GM18505 (cell line): ENCODE measurements at regions not wholly inside any gene's neighbourhood (a gene's known extent, or its start where the extent isn't known, plus 50 kb on each side); places are given as distances from the start of the nearest gene placed in this dataset.
"Not testable (repeated sequence)": the region's sequence is repeated elsewhere in the genome, so short reads cannot be mapped to it uniquely, and the experiment has no call there.

ENCODE experiments used
- ATAC-seq: cut with Tn5 transposase; IDR thresholded peaks from one replicate; pipeline ENCODE4 v1.9.1; 2021; ENCODE audit not compliant: unreplicated experiment
- POLR2A ChIP-seq: IDR thresholded peaks from 4 replicates; pipeline ENCODE4 v1.6.1; 2011; ENCODE audit warnings: borderline replicate concordance; ENCODE audit not compliant: insufficient read depth, insufficient read length; ENCODE audit errors: extremely low read depth

GRCh38 chr15:20355256-20355868 is 186.2 kb downstream of the GOLGA6L6 start:
- ATAC-seq: no peak
- TF ChIP-seq POLR2A: no peak

GRCh38 chr15:20354884-20355223 is 186.7 kb downstream of the GOLGA6L6 start:
- ATAC-seq: not testable (repeated sequence)

- TF ChIP-seq POLR2A: no peak
- ATAC-seq: no peak
Observed at GRCh38 chr15:20353966-20354883, 187.4 kb downstream of the GOLGA6L6 start.

- no peak for TF ChIP-seq POLR2A
- no peak for ATAC-seq
Observed at GRCh38 chr15:20352241-20353200, 189.1 kb downstream of the GOLGA6L6 start.

GRCh38 chr15:20351448-20351971 is 190.1 kb downstream of the GOLGA6L6 start:
- ATAC-seq: no peak
- no peak for TF ChIP-seq POLR2A

- no peak for TF ChIP-seq POLR2A
- ATAC-seq: no peak
Observed at GRCh38 chr15:20349774-20350498, 191.7 kb downstream of the GOLGA6L6 start.

GRCh38 chr15:20348900-20349773 is 192.5 kb downstream of the GOLGA6L6 start:
- no peak for ATAC-seq
- no peak for TF ChIP-seq POLR2A

GRCh38 chr15:20348291-20348899 is 193.2 kb downstream of the GOLGA6L6 start:
- no peak for ATAC-seq
- no peak for TF ChIP-seq POLR2A

GRCh38 chr15:20346082-20346805 is 195.4 kb downstream of the GOLGA6L6 start:
- no peak for ATAC-seq
- TF ChIP-seq POLR2A: no peak

GRCh38 chr15:20345401-20345958 is 196.1 kb downstream of the GOLGA6L6 start:
- no peak for TF ChIP-seq POLR2A
- ATAC-seq: no peak
